SK-N-MC (cell line): ENCODE measurements at regions not wholly inside any gene's neighbourhood (a gene's known extent, or its start where the extent isn't known, plus 50 kb on each side); places are given as distances from the start of the nearest gene placed in this dataset.

ENCODE experiments used
- EZH2 ChIP-seq: fragments of 200-600 bp; sonication (generic); IDR thresholded peaks from one replicate; pipeline ENCODE4 v1.6.1; 2017; ENCODE audit warnings: antibody characterized with exemption
- FOXP2 ChIP-seq: optimal IDR thresholded peaks from 2 replicates; pipeline ENCODE3; 2011; ENCODE audit warnings: mild to moderate bottlenecking, moderate library complexity; ENCODE audit not compliant: insufficient read depth; ENCODE audit errors: extremely low read length, control extremely low read depth
- POLR2AphosphoS5 ChIP-seq: IDR thresholded peaks from 2 replicates; pipeline ENCODE4 v1.6.1; 2012; ENCODE audit warnings: mild to moderate bottlenecking, low read depth, low read length, borderline replicate concordance

GRCh38 chr7:108974641-108975040 lies 405.0 kb downstream of the DNAJB9 start:
- TF ChIP-seq EZH2 (no peak), POLR2AphosphoS5 (no peak), FOXP2 (no peak)
